OCI-LY7 (cell line): ENCODE measurements at regions not wholly inside any gene's neighbourhood (a gene's known extent, or its start where the extent isn't known, plus 50 kb on each side); places are given as distances from the start of the nearest gene placed in this dataset.

ENCODE experiments used
- EZH2phosphoT487 ChIP-seq: fragments of 200-600 bp; sonication (generic); IDR thresholded peaks from 2 replicates; pipeline ENCODE4 v1.6.1; 2018; ENCODE audit warnings: low read depth, borderline replicate concordance, mild to moderate bottlenecking, mixed run types, antibody characterized with exemption, low read length, moderate library complexity, mixed read lengths
- TF ChIP-seq, protein P1 (sequence below): fragments of 200-600 bp; sonication (generic); conservative IDR thresholded peaks from 2 replicates; pipeline ENCODE4 v1.5.1; 2014; ENCODE audit warnings: mild to moderate bottlenecking, antibody characterized with exemption, low read length, moderate library complexity, mixed read lengths

- TF ChIP-seq, protein P1, sequence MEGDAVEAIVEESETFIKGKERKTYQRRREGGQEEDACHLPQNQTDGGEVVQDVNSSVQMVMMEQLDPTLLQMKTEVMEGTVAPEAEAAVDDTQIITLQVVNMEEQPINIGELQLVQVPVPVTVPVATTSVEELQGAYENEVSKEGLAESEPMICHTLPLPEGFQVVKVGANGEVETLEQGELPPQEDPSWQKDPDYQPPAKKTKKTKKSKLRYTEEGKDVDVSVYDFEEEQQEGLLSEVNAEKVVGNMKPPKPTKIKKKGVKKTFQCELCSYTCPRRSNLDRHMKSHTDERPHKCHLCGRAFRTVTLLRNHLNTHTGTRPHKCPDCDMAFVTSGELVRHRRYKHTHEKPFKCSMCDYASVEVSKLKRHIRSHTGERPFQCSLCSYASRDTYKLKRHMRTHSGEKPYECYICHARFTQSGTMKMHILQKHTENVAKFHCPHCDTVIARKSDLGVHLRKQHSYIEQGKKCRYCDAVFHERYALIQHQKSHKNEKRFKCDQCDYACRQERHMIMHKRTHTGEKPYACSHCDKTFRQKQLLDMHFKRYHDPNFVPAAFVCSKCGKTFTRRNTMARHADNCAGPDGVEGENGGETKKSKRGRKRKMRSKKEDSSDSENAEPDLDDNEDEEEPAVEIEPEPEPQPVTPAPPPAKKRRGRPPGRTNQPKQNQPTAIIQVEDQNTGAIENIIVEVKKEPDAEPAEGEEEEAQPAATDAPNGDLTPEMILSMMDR, result no peak
- no peak for TF ChIP-seq EZH2phosphoT487
These were observed 280.3 kb upstream of the TUT7 start for GRCh38 chr9:86634501-86634900.
